ENCODE measurements at regions not wholly inside any gene's neighbourhood (a gene's known extent, or its start where the extent isn't known, plus 50 kb on each side); places are given as distances from the start of the nearest gene placed in this dataset.

DNA sequence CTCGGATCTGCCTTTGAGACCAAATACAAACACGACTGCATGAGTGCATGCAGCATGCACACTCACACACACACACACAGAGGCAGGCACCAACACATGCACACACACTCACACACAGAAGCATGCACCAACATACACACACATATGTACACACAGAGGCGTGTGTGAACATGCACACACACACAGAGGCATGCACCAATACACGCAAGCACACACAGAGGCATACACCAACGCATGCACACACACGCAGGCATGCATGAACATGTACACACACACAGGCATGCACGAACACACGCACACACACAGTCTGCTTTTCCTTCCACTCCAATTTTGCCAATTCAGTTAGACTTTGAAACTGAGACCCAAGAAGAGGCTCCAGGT, 67.3 kb upstream of the COL13A1 start:
- H3K27me3 ChIP-seq (replicated peaks in 1 of 2; ENCODE audit: control insufficient read depth in 2 of 2, insufficient read depth in 2 of 2, low read length in 1 of 2) = no peaks in the 10 kb centered on the region; a peak in 3 of 4 replicates
- H3K79me2 ChIP-seq (ENCODE audit: control insufficient read depth, insufficient read depth, low read length) = no peaks in the 10 kb centered on the region
- intact Hi-C loops (cut with micrococcal nuclease; ENCODE audit: unreplicated experiment) (no loop called here), in situ Hi-C loops (cut with MboI) (no loop called here)
- H2AFZ ChIP-seq (ENCODE audit: control insufficient read depth, low read depth, low read length) = no peak overlapping the region
- H3K9ac ChIP-seq (ENCODE audit: control insufficient read depth, insufficient read depth, low read length) = no peak overlapping the region
- ChIA-PET SMC1A (ENCODE audit: uncharacterized antibody, unreplicated experiment) (no interaction called here), CTCF (interaction anchor here (1.0 to 1.5 kb wide), 2 partner anchors 19 to 25 kb away, joined by 3 read pairs; no protein-coding TSS in a partner anchor), POLR2A (no interaction called here), RAD21 (ENCODE audit: unreplicated experiment) (no interaction called here)
- DNase-seq (ENCODE audit: low read depth, low spot score) (no peak), ATAC-seq (no peak), FAIRE-seq (no peak)
- TF ChIP-seq, protein P1, sequence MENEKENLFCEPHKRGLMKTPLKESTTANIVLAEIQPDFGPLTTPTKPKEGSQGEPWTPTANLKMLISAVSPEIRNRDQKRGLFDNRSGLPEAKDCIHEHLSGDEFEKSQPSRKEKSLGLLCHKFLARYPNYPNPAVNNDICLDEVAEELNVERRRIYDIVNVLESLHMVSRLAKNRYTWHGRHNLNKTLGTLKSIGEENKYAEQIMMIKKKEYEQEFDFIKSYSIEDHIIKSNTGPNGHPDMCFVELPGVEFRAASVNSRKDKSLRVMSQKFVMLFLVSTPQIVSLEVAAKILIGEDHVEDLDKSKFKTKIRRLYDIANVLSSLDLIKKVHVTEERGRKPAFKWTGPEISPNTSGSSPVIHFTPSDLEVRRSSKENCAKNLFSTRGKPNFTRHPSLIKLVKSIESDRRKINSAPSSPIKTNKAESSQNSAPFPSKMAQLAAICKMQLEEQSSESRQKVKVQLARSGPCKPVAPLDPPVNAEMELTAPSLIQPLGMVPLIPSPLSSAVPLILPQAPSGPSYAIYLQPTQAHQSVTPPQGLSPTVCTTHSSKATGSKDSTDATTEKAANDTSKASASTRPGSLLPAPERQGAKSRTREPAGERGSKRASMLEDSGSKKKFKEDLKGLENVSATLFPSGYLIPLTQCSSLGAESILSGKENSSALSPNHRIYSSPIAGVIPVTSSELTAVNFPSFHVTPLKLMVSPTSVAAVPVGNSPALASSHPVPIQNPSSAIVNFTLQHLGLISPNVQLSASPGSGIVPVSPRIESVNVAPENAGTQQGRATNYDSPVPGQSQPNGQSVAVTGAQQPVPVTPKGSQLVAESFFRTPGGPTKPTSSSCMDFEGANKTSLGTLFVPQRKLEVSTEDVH (IDR thresholded peaks at IDR 0.05; ENCODE audit: low read depth, partially characterized antibody) = no peak
- TF ChIP-seq, protein P2, sequence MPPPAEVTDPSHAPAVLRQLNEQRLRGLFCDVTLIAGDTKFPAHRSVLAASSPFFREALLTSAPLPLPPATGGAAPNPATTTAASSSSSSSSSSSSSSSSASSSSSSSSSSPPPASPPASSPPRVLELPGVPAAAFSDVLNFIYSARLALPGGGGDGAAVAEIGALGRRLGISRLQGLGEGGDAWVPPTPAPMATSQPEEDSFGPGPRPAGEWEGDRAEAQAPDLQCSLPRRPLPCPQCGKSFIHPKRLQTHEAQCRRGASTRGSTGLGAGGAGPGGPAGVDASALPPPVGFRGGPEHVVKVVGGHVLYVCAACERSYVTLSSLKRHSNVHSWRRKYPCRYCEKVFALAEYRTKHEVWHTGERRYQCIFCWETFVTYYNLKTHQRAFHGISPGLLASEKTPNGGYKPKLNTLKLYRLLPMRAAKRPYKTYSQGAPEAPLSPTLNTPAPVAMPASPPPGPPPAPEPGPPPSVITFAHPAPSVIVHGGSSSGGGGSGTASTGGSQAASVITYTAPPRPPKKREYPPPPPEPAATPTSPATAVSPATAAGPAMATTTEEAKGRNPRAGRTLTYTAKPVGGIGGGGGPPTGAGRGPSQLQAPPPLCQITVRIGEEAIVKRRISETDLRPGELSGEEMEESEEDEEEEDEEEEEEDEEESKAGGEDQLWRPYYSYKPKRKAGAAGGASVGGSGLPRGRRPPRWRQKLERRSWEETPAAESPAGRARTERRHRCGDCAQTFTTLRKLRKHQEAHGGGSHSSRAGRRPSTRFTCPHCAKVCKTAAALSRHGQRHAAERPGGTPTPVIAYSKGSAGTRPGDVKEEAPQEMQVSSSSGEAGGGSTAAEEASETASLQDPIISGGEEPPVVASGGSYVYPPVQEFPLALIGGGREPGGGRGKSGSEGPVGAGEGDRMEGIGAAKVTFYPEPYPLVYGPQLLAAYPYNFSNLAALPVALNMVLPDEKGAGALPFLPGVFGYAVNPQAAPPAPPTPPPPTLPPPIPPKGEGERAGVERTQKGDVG (CRISPR knock-in tag; IDR thresholded peaks at IDR 0.05) = no peak
- TF ChIP-seq SUZ12 (IDR thresholded peaks at IDR 0.05; ENCODE audit: unreplicated experiment) = no peak
- TF ChIP-seq NR2F1 (conservative IDR thresholded peaks at IDR 0.05) = no peak
- H3K9me3 ChIP-seq (replicated peaks; ENCODE audit: control insufficient read depth, insufficient read depth, low read length) = no peaks in the 10 kb centered on the region
- peaks cover 9% of the 10 kb centered on the region for H3K4me1 ChIP-seq (ENCODE audit: control insufficient read depth, insufficient read depth, low read length)
- peak overlapping the region; percentile 30; the same call in 1 of the 2 replicates for H3K4me2 ChIP-seq (ENCODE audit: control insufficient read depth, insufficient read depth)
- H3K27ac ChIP-seq (ENCODE audit: control insufficient read depth, insufficient read depth) = no peak overlapping the region
- no peaks in the 10 kb centered on the region; the same call in 1 of the 2 replicates for H4K20me1 ChIP-seq (ENCODE audit: control insufficient read depth, insufficient read depth)
- no peak overlapping the region for H3K4me3 ChIP-seq
- 67% methylated on average over 8 of the region's 8 CpGs for WGBS (ENCODE audit: insufficient coverage, insufficient replicate concordance, low lambda C conversion rate, missing lambda C conversion rate)
- no TSS peak for BruUV-seq (replicated peaks)
- no peaks in the 10 kb centered on the region for H3K36me3 ChIP-seq (ENCODE audit: control insufficient read depth in 2 of 2, insufficient read depth in 2 of 2, low read length in 1 of 2)
